Upper lobe of left lung (tissue), 6 donors: ENCODE measurements at regions not wholly inside any gene's neighbourhood (a gene's known extent, or its start where the extent isn't known, plus 50 kb on each side); places are given as distances from the start of the nearest gene placed in this dataset.
"Not testable (repeated sequence)": the region's sequence is repeated elsewhere in the genome, so short reads cannot be mapped to it uniquely, and the experiment has no call there.

Experiments
- ATAC-seq, 2 donors: fragments of 200-7000 bp; cut with Tn5 transposase; one replicate each; pipeline ENCODE4 v1.9.1; 2022; ENCODE audit warnings: mild to moderate bottlenecking in 2 of 2, moderate library complexity in 2 of 2; ENCODE audit not compliant: low FRiP score in 2 of 2
- DNase-seq, 2 donors: peaks; one replicate each; pipeline ENCODE4 v3.0.0-alpha.2; 2019 to 2020
- H3K27ac ChIP-seq, 4 donors: fragments of 200-600 bp; sonication (generic); one replicate each; pipeline ENCODE4 v1.5.1; 2016 to 2019
- H3K27me3 ChIP-seq, 4 donors: fragments of 200-600 bp; sonication (generic); one replicate each; pipeline ENCODE4 v1.5.1; 2017 to 2019
- H3K36me3 ChIP-seq, 4 donors: fragments of 200-600 bp; sonication (generic); one replicate each; pipeline ENCODE4 v1.5.1; 2016 to 2019
- H3K4me1 ChIP-seq, 4 donors: fragments of 200-600 bp; sonication (generic); one replicate each; pipeline ENCODE4 v1.5.1; 2018 to 2019
- H3K4me3 ChIP-seq, 4 donors: fragments of 200-600 bp; sonication (generic); one replicate each; pipeline ENCODE4 v1.5.1; 2017 to 2019; ENCODE audit warnings: mild to moderate bottlenecking in 2 of 4, moderate library complexity in 1 of 4
- H3K9me3 ChIP-seq, 4 donors: fragments of 200-600 bp; sonication (generic); one replicate each; pipeline ENCODE4 v1.5.1; 2018 to 2019
- EP300 ChIP-seq, 4 donors: sonication (generic); formaldehyde crosslinking; IDR thresholded peaks; one replicate each; pipeline ENCODE4 v1.5.1; 2017; ENCODE audit warnings: antibody characterized with exemption in 4 of 4, control low read depth in 2 of 4
- POLR2A ChIP-seq, 4 donors: fragments of 450-650 bp; IDR thresholded peaks; one replicate each; pipeline ENCODE4 v1.5.1; 2016 to 2017; ENCODE audit warnings: antibody characterized with exemption in 4 of 4, mild to moderate bottlenecking in 2 of 4
- POLR2AphosphoS5 ChIP-seq, 2 donors: sonication (generic); formaldehyde crosslinking; IDR thresholded peaks; one replicate each; pipeline ENCODE4 v1.5.1; 2017; ENCODE audit warnings: antibody characterized with exemption in 2 of 2
- WGBS, 2 donors: methylation state at CpG; one replicate each; pipeline ENCODE4 v1.1.5; 2017 to 2018; 5-methylcytosine and 5-hydroxymethylcytosine counted together
- TF ChIP-seq, protein P1 (sequence below), 6 experiments: fragments of 450-650 bp in 4 of 6; fragments of 200-600 bp in 2 of 6; sonication (generic) in 2 of 6; IDR thresholded peaks; one replicate each; pipeline ENCODE4 v1.5.1; 2016 to 2019; ENCODE audit warnings: antibody characterized with exemption in 6 of 6
- donor health status: DM: no; HTN: no; CAD: no; lungs with moderate emphysema.
- donor health status: DM: no; HTN: yes; CAD: no; lungs with severe emphysema.

DNA sequence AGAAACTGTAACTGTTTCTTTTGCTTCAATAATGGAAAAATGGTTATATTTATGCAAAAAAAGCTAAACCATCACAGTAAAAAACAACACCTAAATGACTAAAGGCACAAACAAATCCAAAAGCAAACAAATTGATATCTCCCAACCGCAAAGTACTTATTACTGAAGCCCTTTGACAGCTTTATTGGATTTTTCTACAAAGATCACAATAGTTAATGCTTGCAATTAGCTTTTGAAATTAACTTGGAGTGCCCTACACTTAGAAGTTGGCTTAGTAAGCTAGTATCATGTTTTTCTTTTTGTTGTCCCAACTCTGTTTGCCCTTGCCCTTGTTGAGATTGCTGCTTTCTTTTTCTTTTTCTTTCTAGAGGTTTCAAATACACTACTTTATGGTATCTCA lies 257.5 kb downstream of the INHBA start:
- Histone ChIP-seq H3K36me3 (no peaks in the 10 kb centered on the region), H3K9me3 (no peaks in the 10 kb centered on the region), H3K4me1 (no peaks in the 10 kb centered on the region), H3K27me3 (no peaks in the 10 kb centered on the region), H3K4me3 (no peak overlapping the region), H3K27ac (no peak overlapping the region)
- 91 to 92% methylated on average over 1 of the region's 1 CpG for WGBS, 2 donors
- no peak for ATAC-seq
- no peak for DNase-seq
- TF ChIP-seq EP300 (IDR thresholded peaks at IDR 0.05), result no peak
- TF ChIP-seq, protein P1, sequence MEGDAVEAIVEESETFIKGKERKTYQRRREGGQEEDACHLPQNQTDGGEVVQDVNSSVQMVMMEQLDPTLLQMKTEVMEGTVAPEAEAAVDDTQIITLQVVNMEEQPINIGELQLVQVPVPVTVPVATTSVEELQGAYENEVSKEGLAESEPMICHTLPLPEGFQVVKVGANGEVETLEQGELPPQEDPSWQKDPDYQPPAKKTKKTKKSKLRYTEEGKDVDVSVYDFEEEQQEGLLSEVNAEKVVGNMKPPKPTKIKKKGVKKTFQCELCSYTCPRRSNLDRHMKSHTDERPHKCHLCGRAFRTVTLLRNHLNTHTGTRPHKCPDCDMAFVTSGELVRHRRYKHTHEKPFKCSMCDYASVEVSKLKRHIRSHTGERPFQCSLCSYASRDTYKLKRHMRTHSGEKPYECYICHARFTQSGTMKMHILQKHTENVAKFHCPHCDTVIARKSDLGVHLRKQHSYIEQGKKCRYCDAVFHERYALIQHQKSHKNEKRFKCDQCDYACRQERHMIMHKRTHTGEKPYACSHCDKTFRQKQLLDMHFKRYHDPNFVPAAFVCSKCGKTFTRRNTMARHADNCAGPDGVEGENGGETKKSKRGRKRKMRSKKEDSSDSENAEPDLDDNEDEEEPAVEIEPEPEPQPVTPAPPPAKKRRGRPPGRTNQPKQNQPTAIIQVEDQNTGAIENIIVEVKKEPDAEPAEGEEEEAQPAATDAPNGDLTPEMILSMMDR (IDR thresholded peaks at IDR 0.05), result no peak
- no peak for TF ChIP-seq POLR2AphosphoS5 (IDR thresholded peaks at IDR 0.05)
- TF ChIP-seq POLR2A (IDR thresholded peaks at IDR 0.05), result no peak

DNA sequence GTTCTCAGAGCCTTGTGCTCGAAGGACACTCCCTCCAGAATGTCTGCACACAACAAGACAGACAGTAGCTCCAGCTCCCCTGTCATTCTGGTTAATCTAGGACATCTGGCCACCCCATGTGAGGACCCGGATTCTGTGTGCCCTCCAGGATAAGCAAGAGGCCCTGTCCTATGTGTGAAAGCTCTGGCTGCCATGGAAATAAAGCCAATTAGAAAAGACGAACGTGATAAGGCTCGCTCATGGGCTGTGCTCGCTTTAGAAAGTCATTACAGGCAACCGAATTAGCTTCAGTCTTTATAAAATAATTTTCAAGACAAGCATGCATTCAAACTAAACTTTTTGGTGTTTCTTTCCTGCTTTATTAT lies 263.4 kb downstream of the INHBA start:
- WGBS, 2 donors, result 69 to 75% methylated on average over 7 of the region's 7 CpGs
- no peak for TF ChIP-seq EP300 (IDR thresholded peaks at IDR 0.05)
- TF ChIP-seq POLR2A (IDR thresholded peaks at IDR 0.05), result no peak
- TF ChIP-seq, protein P1 (IDR thresholded peaks at IDR 0.05), result no peak
- TF ChIP-seq POLR2AphosphoS5 (IDR thresholded peaks at IDR 0.05), result no peak
- Histone ChIP-seq H3K27ac (no peak overlapping the region), H3K4me1 (no peaks in the 10 kb centered on the region), H3K27me3 (no peaks in the 10 kb centered on the region), H3K4me3 (no peak overlapping the region), H3K36me3 (no peaks in the 10 kb centered on the region), H3K9me3 (no peaks in the 10 kb centered on the region)
- ATAC-seq (no peak), DNase-seq (no peak)

GRCh38 chr7:41438705-41439514 lies 264.0 kb downstream of the INHBA start:
- no peak for TF ChIP-seq EP300 (IDR thresholded peaks at IDR 0.05)
- TF ChIP-seq POLR2A (IDR thresholded peaks at IDR 0.05), result no peak
- H3K4me1 ChIP-seq, result no peaks in the 10 kb centered on the region
- H3K27ac ChIP-seq, result no peak overlapping the region
- ATAC-seq (no peak), DNase-seq (no peak)
- H3K4me3 ChIP-seq, result no peak overlapping the region
- H3K27me3 ChIP-seq, result no peaks in the 10 kb centered on the region
- H3K9me3 ChIP-seq, result no peaks in the 10 kb centered on the region
- no peaks in the 10 kb centered on the region for H3K36me3 ChIP-seq
- WGBS, 2 donors, result 79 to 83% methylated on average over 8 of the region's 8 CpGs

GRCh38 chr7:41437257-41438196 lies 265.4 kb downstream of the INHBA start:
- H3K4me1 ChIP-seq, result no peaks in the 10 kb centered on the region
- no peaks in the 10 kb centered on the region for H3K36me3 ChIP-seq
- H3K9me3 ChIP-seq, result no peaks in the 10 kb centered on the region
- no peak for ATAC-seq
- no peak overlapping the region for H3K4me3 ChIP-seq
- no peaks in the 10 kb centered on the region for H3K27me3 ChIP-seq
- DNase-seq, result no peak
- 77 to 78% methylated on average over 10 of the region's 10 CpGs for WGBS, 2 donors
- TF ChIP-seq EP300 (IDR thresholded peaks at IDR 0.05), result no peak
- no peak for TF ChIP-seq POLR2AphosphoS5 (IDR thresholded peaks at IDR 0.05)
- TF ChIP-seq, protein P1 (IDR thresholded peaks at IDR 0.05), result no peak
- TF ChIP-seq POLR2A (IDR thresholded peaks at IDR 0.05), result no peak
- no peak overlapping the region for H3K27ac ChIP-seq

GRCh38 chr7:41436139-41436538 lies 266.8 kb downstream of the INHBA start:
- Histone ChIP-seq H3K4me3 (no peak overlapping the region), H3K27me3 (no peaks in the 10 kb centered on the region), H3K27ac (no peak overlapping the region), H3K36me3 (no peaks in the 10 kb centered on the region), H3K9me3 (no peaks in the 10 kb centered on the region), H3K4me1 (no peaks in the 10 kb centered on the region)
- TF ChIP-seq POLR2AphosphoS5 (IDR thresholded peaks at IDR 0.05), result no peak
- TF ChIP-seq, protein P1 (IDR thresholded peaks at IDR 0.05), result no peak
- no peak for TF ChIP-seq POLR2A (IDR thresholded peaks at IDR 0.05)
- no peak for TF ChIP-seq EP300 (IDR thresholded peaks at IDR 0.05)
- WGBS, 2 donors, result 94 to 97% methylated on average over 3 of the region's 3 CpGs
- DNase-seq, result no peak
- no peak for ATAC-seq

- H3K27ac ChIP-seq, H3K9me3 ChIP-seq, H3K27me3 ChIP-seq, H3K4me1 ChIP-seq, ATAC-seq, H3K36me3 ChIP-seq, DNase-seq, H3K4me3 ChIP-seq: not testable (repeated sequence)
- 87 to 97% methylated on average over 8 to 9 of the region's 9 CpGs for WGBS, 2 donors
These were observed 267.9 kb downstream of the INHBA start for GRCh38 chr7:41435020-41435419.
